SK-N-DZ (cell line): ENCODE measurements at regions not wholly inside any gene's neighbourhood (a gene's known extent, or its start where the extent isn't known, plus 50 kb on each side); places are given as distances from the start of the nearest gene placed in this dataset.
"Not testable (repeated sequence)": the region's sequence is repeated elsewhere in the genome, so short reads cannot be mapped to it uniquely, and the experiment has no call there.

Source experiments
- DNase-seq: peaks from one replicate; pipeline ENCODE4 v3.0.0-alpha.2; 2015; ENCODE audit warnings: low spot score

DNA sequence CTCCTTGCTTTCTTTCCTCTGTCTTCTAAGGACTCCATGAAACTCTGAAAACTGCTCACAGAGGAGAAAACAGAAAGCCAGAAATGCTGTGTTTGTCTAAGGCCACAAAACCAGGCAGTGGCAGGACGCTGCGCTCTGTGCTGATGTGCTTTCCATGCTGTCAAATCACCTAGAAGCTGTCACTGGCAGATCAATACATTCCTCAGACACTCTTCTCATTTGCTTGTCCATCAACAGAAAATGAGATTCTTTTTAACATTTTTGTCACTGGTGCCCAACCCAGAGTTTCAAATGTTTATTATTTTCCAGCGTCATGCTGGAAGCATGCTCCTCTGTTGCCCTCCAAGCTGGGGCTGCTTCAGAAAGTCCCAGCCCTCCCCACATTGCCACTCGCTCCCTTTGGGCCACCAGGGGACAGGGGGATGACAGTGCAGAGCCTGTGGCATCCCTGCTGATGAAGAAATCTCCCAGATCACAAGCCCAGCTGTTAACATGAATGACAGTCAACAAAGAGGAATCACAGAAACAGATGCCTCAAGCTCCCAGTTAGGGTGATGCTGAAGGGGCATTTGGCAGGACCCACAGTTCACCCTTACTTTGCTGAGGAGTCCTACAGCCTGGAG is 117.5 kb upstream of the MEIS1 start:
- DNase-seq: peak; percentile 86

DNA sequence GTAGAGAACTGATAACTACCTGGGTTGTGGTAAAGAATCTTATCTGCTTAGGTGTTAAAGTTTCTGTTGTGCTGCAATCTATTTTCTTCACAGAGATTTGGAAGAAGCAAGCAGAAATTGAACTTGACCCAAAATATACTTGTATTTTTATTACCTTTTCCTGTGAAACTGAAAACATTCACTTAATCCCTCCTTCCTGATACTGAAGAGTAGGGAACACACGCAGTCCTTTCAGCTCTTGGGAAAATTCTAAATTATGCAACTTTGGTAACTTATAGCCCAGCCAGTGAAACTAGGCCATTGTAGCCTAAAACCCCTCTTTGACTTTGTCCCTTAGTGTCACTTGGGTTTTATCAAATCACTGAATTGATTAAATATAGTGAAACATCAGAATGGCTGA is 128.4 kb upstream of the MEIS1 start:
- no peak for DNase-seq

DNA sequence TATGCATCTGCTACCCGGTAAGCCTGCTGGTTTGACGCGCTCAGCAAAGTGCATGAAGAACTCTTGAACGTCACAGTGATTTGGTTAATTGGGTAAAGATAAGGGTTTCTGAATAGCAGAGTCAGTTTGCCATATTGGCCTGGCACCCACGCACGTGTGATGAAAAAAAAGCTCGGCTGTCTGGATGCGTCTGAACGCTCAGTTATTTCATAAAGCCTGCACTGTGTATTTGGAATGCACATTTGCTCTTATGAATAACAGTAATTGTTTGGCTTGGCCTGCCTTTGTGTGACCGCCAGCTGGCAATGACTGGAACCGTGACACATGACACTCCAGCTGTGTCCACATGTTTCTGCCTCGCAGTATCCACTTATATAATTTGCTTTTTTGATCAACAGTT is 129.2 kb upstream of the MEIS1 start:
- peak; percentile 73 for DNase-seq

DNA sequence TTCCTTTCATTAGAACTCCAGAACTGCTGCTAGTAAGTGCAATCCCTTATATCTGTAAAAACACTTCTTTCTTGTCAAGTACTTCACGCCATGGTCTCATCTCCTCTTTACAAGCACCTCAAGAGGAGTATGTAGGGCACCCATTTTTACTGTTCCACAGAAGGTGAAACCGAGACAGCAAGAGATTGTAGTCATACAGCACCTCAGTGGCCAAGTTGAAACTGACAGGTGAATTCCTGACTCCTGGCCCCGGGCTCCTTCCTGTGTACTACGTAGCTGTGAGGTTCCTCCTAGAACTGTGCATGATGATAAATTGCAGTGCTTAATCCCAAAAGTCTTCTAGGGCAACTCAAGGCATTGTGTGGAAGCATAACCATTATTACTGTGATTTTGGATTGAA is 131.5 kb upstream of the MEIS1 start:
- DNase-seq: no peak

DNA sequence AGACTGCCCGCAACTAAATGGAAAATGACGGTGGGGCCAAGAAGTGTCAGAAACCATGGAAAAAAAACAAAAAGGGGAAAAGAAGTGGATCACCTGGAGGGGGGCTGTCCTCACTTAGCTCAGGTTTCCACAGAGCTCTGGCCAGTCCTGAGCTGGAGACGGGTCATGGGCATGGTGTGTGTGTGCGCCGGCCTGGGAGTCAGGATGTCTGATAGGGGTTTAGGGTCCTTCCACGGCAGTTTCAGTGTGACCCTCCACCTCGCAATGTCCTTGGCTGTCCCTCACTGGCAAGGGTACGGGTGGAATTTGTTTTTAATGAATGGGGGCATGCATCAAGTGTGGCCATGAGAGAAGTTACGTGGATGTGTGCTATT is 133.2 kb upstream of the MEIS1 start:
- no peak for DNase-seq

DNA sequence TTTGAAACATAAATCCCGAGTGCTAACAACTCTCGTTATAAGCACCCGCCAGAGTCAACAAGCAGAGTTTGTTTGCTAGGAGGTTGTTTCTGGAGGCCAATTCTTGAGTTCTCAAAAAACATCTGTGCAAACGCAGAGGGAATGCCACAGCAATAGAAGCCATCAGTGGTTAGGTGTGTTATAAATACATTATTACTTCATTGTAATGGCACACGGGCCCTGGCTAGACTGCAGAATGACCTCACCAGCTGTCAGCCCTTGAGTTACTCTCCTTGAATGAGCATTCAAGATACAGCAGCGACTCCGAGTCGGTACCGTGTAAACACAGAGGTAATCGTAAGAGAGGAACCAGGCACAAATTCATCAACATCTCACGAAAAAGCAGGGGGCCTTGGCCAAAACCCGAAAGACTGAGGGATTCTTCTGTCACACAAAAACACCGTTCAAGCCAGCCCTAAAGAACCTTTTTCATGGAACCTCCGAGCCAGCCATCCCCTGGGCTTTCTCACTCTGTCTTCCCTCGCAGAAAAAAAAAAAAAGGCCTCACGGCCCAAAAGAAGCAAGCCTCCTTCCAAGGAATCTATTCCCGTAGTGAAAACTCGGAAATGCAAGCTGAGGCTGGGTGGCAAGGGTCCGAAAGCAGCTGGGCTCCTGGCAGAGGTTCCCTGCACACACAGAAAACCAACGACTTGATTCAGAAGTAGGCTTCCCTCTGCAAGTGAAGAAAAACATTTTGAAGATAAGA is 133.7 kb upstream of the MEIS1 start:
- DNase-seq: no peak

DNA sequence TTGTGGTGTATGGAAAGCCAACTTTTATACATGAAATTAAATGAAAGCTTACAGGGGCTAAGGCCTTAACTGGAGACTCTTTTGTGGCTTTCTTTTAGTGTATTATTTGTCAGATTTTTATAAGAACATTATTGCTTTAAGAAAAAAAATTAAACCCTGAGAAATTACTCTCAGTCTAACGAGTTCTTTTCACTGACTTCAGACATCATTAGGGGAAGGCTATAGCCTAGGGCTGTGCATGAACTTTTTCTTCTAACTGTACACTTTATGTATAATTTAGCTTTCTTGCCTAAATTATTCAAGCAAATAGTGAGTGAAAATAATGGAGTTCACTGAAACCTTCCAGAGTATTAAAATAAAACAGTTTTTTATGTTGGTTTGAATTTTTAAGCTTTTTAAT is 151.1 kb upstream of the MEIS1 start:
- no peak for DNase-seq

DNA sequence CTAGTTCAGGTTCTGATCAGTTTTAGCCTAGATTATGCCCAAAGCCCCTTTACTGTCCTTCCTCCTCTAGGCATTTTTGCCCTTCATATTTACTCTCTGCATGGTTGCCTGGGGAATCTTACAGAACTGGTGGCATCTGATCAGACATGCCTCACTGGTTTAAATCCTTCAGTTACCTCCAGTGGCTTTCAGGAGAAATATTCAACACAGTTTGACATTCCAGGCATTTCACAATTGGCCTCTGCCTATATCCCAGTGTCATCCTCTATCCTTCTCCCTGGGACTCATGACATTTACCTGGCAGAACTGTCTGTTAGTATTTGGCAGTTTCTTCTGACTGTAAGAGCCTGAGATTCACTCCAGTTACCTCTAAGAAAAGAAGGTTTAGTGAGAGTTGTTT is 152.9 kb upstream of the MEIS1 start:
- DNase-seq: no peak

DNA sequence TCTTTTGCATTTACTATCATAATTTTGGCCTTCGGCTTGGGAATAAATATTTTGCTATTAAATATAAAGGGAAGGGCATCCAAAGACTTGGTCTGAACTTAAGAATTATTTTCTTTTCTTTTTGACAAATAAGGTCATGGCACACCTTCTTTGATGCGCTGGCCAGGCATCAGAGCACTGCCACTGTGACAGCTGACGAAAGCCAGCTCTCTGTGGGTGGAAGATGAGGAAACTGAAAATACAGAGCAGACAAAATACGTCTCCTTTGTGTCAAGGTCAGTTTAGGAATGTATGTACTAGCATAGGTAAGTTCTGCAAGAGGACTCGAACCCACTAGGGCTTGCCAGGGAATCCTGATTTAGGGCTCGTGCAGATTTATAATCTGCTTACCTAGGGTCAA is 155.9 kb upstream of the MEIS1 start:
- DNase-seq: peak; percentile 50

DNA sequence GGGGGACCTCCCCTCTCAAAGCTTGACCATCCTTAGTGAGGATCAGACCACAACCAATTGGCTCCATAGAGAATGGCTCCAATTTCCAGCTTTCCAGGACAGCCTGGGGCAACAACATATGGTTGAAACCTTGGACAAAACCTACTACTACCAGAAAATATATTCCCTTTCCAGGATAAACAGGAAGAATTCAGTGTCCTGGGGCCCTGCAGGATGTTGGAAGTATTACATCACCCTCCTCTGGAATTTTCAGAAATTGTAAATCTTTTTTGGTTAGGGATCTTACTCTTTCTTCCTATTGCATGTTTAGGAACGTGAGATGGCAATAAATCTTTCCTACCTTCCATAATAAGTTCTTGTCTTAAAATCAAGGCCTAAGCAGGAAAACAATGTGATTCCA is 158.9 kb upstream of the MEIS1 start:
- DNase-seq: no peak

DNA sequence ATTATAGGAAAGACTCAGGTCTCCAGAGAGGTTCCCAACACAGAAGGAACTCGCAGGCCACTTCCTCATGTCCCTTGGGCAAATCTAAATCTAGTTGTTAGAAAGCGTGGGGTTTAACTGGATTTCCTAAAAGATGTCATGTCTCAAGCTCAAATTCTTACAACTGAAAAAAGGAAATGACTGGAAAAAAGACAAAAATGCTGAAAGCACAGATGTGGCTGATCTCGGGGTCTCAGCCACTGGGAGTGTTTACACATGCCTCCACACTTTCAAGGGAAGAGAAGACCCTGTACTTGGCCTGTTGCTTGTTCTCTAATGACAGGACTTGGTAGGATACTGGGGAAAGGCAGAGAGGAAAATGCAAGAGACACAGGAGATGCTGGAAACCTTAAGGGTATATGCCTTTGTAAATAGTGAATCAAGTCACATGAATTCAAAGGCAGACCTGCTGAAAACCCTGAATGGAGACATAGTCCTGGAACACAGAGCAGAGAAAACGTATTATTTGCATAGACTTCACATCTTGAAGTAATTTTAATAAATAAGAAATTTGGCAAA is 160.9 kb upstream of the MEIS1 start:
- DNase-seq: no peak

DNA sequence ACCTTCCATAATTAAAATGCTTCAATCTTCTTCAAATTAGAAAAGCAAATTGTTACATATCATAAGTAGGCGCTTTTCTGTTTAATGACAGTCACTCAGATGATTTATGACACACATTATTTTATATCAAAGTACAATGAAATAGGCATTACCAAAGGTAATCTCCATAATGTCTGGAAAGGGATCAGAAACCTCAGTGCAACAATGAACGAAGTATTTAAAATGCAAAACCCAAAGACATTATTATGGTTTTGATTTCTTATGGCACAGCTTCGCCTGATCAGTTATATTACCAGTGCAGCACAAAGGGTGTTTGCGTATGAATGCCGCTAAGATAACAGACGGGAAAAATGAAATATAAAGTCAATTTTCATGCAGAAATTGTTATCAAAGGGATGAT is 162.2 kb upstream of the MEIS1 start:
- DNase-seq: no peak

DNA sequence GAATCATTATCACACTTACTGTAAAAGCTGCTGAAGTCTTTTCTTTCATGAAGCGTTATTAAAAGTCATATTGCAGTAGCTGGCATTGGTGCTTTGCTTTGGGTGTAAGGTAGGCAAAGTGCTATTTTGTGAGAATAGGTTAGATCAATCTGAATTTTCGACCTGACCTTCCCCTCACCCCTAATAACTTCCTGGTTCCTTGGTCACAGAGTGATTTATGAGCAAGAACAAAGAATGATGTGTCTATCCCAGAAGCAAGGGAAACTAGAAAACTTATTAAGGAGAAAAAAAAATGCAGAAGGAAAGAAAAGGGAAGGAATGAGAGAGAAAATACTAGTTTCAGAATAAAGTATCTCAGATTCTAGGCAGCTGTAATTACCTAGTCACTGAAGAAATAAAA is 163.1 kb upstream of the MEIS1 start:
- no peak for DNase-seq

DNA sequence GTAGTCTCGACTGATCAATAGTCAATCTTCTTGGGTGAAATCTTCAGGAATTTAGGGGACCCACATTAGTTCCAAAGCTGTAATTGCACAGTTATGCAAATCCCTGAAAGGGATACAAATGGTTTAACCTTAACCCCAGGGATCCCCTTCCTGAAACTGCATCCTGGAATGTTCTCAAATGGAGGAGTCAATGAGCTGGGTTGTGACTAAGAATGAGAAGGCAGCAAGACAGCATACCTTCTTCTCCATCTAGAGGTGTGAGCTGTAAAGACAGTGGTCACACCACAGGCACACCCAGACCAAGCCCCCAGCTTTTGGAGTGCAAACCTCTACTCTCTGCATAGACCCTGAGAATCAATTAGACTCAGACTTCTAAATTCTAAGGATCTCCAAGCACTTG is 164.7 kb upstream of the MEIS1 start:
- no peak for DNase-seq

DNA sequence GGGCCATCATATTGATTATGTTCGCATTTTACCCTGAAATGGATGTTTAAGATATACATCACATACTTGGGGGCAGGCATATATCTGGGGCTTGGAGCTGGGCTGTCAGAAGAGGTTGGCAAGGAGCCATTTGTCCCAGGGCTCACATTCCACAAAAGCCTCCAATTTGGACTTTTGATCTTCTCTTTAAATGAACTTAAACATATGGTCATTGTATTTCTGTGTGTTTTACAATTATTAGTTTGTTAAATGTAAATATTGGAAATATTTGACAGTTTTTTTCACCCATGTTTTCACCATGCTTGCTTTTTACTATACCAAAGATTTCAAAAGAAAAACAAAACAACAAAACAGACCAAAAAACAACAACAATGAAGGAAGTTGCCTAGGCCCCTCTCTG is 165.8 kb upstream of the MEIS1 start:
- no peak for DNase-seq

DNA sequence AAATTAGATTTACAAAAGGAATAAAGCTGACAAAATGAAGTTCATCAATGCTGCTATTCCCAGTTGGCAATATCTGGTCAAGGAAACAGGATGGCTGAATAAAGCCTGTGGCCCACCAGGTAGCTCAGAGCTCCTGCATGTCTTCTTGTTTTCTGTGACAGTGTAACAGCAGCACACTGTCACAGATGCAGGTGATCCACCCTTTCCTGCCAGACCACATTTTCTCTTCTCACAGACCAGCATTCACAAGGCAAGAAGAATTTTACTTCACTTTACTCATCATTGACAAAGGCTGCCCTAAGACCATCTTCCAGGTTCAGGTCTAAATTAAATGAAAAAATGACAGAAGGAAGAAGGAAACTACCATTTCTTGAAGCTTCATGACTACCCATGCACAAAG is 166.2 kb upstream of the MEIS1 start:
- no peak for DNase-seq

DNA sequence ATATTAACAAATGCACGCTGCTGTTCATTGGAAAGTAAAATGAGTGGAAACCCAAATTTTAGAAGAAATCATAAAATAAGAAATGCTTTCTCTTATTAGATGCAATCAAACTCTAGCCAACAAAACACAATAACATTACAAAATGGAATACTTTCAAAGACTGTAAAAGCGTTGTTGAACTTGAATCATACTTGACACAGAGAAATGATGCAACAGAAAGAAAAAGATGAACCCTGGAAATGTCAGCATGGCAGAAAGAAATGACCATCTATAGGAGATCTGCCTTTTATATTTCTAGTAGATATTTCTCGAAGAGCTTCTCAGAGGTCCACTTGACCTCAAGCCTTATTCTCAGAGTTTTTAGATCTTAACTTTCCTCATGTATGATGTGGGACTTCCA is 170.6 kb upstream of the MEIS1 start:
- DNase-seq: no peak

DNA sequence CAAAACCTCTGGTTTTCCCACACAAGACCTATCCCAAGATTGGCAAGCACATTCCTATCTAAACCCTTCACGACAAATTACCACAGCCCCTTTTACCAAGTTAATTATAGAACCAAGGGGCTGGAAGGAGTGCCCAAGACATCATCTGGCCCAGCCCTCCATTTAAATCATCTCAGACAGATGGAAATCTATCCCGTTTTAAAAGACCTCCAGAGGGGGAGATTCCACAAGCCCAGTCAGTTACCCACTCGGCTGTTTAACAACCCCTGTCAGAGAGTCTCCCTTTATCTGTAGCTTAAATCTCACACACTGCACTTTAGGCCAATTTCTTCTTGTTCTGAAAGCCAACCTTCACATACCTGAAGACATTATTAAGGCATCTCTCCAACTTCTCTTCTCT is 179.1 kb upstream of the MEIS1 start:
- peak; percentile 41 for DNase-seq

DNA sequence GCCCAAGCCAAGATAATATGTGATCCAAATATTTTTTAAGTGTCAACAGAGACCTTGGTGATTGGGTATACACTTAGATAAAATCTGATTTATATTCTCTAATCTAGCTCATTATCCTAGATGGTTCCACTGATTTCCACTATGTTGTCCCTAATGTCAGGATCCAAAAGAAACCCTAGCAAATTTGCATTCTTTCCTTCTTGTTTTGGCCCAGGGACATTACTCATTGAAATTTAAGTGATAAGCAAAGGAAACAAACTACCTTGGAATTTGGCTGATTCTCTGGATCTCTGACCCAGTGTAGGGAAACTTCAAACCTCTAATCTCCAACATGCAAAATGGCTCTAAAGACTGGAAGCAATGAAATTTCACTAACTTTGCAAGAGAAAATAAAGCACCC is 179.8 kb upstream of the MEIS1 start:
- no peak for DNase-seq

DNA sequence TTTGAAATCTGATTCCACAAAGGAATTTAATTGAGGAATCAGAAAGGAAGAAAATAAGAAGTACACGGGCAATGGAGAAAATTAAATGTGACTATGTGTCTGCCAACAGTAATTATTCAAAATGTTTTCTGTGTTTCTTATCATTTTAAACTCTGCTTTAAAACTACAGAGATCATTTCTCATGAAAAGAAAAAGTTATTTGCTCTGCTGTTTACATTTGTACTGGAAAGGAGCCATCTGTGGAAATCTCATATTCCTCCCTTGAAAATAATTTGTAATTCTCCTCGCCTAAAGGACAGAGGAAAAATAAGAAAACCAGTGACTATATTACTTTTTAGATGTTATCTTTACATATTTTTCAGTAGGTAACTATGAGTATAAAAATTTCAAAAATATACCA is 181.9 kb upstream of the MEIS1 start:
- DNase-seq: no peak

DNA sequence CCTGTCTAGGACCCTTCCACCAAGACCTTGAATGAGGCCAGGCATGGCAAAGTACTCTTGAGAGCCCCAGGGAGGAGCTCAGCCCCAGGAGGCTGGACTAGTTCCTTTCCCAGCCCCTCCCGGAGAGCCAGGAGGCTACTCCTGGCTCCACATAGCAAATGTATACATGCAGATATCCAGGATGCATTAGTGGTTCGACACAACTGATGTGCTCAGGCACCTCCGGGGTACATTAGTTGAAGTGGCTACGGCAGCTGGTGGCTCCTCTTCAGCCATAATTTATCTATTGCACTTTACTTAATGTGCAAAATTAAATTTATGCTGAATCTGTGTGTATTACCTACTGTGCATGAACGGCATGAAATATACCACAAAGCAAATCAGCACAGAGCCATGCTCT is 182.8 kb upstream of the MEIS1 start:
- DNase-seq: peak; percentile 79

DNA sequence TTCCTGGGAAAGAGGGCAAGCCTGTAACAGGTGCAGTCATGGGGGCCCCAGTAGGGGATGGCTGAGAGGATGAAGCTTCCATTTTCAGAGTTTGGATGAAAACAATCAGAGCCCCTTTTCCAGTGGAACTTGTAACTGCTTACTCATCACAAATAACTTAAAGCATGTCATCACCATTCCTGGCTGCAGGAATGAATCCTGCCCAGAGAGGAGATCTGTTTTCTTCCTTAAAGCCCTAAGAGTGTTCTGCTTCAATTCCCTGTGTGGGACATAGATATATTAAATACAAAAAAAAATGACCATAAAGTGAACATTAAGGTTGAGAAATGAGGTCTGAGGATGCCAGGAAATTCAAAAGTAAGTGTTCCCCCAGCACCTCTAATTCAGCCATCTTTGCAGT is 183.4 kb upstream of the MEIS1 start:
- no peak for DNase-seq

DNA sequence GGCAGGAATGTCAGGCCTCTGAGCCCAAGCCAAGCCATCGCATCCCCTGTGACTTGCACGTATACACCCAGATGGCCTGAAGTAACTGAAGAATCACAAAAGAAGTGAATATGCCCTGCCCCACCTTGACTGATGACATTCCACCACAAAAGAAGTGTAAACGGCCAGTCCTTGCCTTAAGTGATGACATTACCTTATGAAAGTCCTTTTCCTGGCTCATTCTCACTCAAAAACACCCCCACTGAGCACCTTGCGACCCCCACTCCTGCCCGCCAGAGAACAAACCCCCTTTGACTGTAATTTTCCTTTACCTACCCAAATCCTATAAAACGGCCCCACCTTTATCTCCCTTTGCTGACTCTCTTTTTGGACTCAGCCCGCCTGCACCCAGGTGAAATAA is 185.8 kb upstream of the MEIS1 start:
- not testable (repeated sequence) for DNase-seq

DNA sequence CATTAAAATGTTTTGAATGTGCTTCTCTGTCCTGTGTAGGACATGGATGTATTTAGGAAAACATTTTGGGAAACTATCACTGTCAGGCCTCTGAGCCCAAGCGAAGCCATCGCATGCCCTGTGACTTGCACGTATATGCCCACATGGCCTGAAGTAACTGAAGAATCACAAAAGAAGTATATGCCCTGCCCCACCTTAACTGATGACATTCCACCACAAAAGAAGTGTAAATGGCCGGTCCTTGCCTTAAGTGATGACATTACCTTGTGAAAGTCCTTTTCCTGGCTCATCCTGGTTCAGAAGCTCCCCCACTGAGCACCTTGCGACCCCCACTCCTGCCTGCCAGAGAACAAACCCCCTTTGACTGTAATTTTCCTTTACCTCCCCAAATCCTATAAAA is 191.1 kb upstream of the MEIS1 start:
- DNase-seq: not testable (repeated sequence)
